Colonic mucosa (tissue), 4 donors: ENCODE measurements at regions not wholly inside any gene's neighbourhood (a gene's known extent, or its start where the extent isn't known, plus 50 kb on each side); places are given as distances from the start of the nearest gene placed in this dataset.

Experiments
- DNase-seq: peaks from one replicate; pipeline ENCODE4 v3.0.0-alpha.2; 2020
- H3K27ac ChIP-seq: fragments of 200-600 bp; one replicate; pipeline ENCODE4 v1.8.0; 2021
- H3K27me3 ChIP-seq: fragments of 200-600 bp; one replicate; pipeline ENCODE4 v1.8.0; 2021
- H3K36me3 ChIP-seq: fragments of 200-600 bp; one replicate; pipeline ENCODE4 v1.8.0; 2021
- H3K4me1 ChIP-seq: fragments of 200-600 bp; one replicate; pipeline ENCODE4 v1.8.0; 2021; ENCODE audit warnings: mild to moderate bottlenecking
- H3K4me3 ChIP-seq: fragments of 200-600 bp; one replicate; pipeline ENCODE4 v1.8.0; 2021
- H3K9ac ChIP-seq, 2 donors: one replicate each; pipeline ENCODE4 v1.7.0; 2013; ENCODE audit warnings: control low read depth in 2 of 2, low read depth in 2 of 2, low read length in 2 of 2
- H3K9me3 ChIP-seq: fragments of 200-600 bp; one replicate; pipeline ENCODE4 v1.8.0; 2021
- CTCF ChIP-seq: fragments of 200-600 bp; IDR thresholded peaks from one replicate; pipeline ENCODE4 v1.8.0; 2022; ENCODE audit warnings: antibody characterized with exemption, mild to moderate bottlenecking
- intact Hi-C: fragments of 100-400 bp; cut with DNase I; formaldehyde crosslinking; loops from one replicate; pipeline ENCODE4 v1.14.1; 2022
- donor health status: healthy.
- donor health status: DM: no; HTN: no; CAD: no.
- donor health status: DM: no; HTN: no; CAD: no.

- H3K4me1 ChIP-seq, result no peaks in the 10 kb centered on the region
- no peak overlapping the region for H3K27ac ChIP-seq
- no peaks in the 10 kb centered on the region for H3K9me3 ChIP-seq
- H3K27me3 ChIP-seq, result no peaks in the 10 kb centered on the region
- no peaks in the 10 kb centered on the region for H3K36me3 ChIP-seq
- no peak for DNase-seq
- intact Hi-C loops, result no loop called here
- H3K4me3 ChIP-seq, result no peak overlapping the region
- H3K9ac ChIP-seq, result no peak overlapping the region
- no peak for TF ChIP-seq CTCF
Measured at GRCh38 chr1:193566735-193567134, 380.3 kb upstream of the B3GALT2 start.

DNA sequence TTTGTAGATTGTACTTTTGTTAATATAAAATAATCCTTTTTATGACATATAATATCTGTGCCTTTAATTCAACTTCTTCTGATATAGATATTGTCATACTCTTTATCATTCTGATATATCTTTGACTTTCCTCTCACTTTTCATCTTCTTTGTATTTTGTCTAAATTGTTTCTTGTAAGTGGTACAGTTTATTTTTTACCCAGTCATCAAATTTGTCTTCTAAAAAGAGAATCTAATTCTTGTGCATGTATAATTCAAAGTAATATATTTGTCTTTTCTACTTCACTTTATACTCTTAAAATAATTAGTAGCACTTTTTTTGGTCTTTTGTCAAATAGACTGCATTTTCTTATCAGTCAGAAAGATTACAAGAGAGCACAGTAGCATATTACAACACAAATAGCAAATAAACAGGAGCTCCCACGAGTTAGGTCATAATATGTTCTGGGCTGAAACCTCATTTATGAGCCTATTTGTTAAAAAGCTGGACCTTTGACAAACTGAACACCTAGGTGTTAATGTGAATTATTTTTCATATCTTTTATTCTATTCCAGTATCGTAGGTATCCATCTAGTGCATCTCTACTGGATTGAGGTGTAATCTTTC lies 379.7 kb upstream of the B3GALT2 start:
- Histone ChIP-seq H3K27ac (no peak overlapping the region), H3K36me3 (no peaks in the 10 kb centered on the region), H3K27me3 (no peaks in the 10 kb centered on the region), H3K4me1 (no peaks in the 10 kb centered on the region), H3K9me3 (no peaks in the 10 kb centered on the region), H3K4me3 (no peak overlapping the region), H3K9ac (no peak overlapping the region)
- no peak for TF ChIP-seq CTCF
- intact Hi-C loops, result no loop called here
- no peak for DNase-seq

- Histone ChIP-seq H3K9ac (no peak overlapping the region), H3K9me3 (no peaks in the 10 kb centered on the region), H3K4me1 (no peaks in the 10 kb centered on the region), H3K27me3 (no peaks in the 10 kb centered on the region), H3K27ac (no peak overlapping the region), H3K4me3 (no peak overlapping the region), H3K36me3 (no peaks in the 10 kb centered on the region)
- no peak for DNase-seq
- intact Hi-C loops, result no loop called here
- no peak for TF ChIP-seq CTCF
Measured at GRCh38 chr1:193562121-193562520, 375.7 kb upstream of the B3GALT2 start.

- Histone ChIP-seq H3K27ac (no peak overlapping the region), H3K27me3 (no peaks in the 10 kb centered on the region), H3K9ac (peak overlapping the region in 1 of 2 donors; percentile 28), H3K4me1 (no peaks in the 10 kb centered on the region), H3K9me3 (no peaks in the 10 kb centered on the region), H3K36me3 (no peaks in the 10 kb centered on the region), H3K4me3 (no peak overlapping the region)
- intact Hi-C loops, result no loop called here
- no peak for TF ChIP-seq CTCF
- peak; percentile 34 for DNase-seq
Measured at GRCh38 chr1:193558491-193559028, 372.1 kb upstream of the B3GALT2 start.

- no peak overlapping the region for H3K9ac ChIP-seq
- no peak overlapping the region for H3K4me3 ChIP-seq
- intact Hi-C loops, result no loop called here
- no peaks in the 10 kb centered on the region for H3K27me3 ChIP-seq
- no peak for TF ChIP-seq CTCF
- no peak overlapping the region for H3K27ac ChIP-seq
- no peaks in the 10 kb centered on the region for H3K9me3 ChIP-seq
- H3K36me3 ChIP-seq, result no peaks in the 10 kb centered on the region
- no peak for DNase-seq
- H3K4me1 ChIP-seq, result no peaks in the 10 kb centered on the region
Measured at GRCh38 chr1:193555662-193556441, 369.4 kb upstream of the B3GALT2 start.
